HG03354 (cell line): ENCODE measurements at regions not wholly inside any gene's neighbourhood (a gene's known extent, or its start where the extent isn't known, plus 50 kb on each side); places are given as distances from the start of the nearest gene placed in this dataset.

Source experiments
- ATAC-seq: cut with Tn5 transposase; IDR thresholded peaks from one replicate; pipeline ENCODE4 v1.9.1; 2021; ENCODE audit warnings: mild to moderate bottlenecking; ENCODE audit not compliant: unreplicated experiment, poor library complexity, severe bottlenecking

DNA sequence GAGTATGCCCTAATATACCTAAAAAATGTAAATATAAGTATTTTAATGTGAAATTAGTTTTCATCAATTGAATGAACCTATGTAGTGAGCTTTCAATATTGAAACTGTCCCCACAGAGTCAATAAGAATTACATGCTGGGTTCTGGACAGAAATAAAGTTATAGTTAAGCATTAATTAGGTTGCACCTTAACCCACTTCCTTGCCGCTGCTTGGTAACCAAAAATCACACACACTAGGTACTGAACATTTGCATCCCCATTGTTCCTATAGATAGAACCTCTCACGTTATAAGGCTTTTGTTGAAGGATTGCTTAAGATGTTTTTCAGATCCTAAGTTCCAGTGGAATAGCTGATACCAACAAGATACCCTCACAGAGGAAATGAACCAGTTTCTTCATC, 237.1 kb upstream of the OPRM1 start:
- no peak for ATAC-seq

DNA sequence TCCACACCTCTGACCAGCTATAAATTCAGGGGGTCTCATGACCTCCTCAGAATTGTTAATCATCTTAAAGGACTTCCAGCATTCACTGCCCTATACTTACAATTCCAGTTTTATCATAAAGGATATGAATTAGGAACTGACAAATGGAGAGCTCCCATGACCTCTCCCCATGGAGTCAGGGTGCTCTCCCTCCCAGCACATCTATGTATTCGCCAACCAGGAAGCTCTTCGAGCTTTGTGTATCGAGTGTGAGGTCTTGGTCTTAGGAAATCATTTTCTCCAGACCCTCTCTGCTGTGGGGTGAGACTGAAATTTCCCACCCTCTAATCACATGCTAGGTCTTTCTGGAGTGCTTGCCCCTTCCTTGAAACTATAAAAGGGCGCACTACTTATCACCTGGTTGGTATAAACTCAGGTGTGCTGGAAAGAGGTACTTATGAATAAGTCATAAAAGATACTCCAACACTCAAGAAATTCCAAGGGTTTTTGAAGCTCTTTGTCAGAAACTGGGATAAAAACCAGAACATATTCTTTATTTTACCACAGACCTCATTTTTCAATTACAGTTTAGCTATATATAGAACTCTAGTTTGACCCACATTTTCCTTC, 238.4 kb upstream of the OPRM1 start:
- ATAC-seq: no peak

DNA sequence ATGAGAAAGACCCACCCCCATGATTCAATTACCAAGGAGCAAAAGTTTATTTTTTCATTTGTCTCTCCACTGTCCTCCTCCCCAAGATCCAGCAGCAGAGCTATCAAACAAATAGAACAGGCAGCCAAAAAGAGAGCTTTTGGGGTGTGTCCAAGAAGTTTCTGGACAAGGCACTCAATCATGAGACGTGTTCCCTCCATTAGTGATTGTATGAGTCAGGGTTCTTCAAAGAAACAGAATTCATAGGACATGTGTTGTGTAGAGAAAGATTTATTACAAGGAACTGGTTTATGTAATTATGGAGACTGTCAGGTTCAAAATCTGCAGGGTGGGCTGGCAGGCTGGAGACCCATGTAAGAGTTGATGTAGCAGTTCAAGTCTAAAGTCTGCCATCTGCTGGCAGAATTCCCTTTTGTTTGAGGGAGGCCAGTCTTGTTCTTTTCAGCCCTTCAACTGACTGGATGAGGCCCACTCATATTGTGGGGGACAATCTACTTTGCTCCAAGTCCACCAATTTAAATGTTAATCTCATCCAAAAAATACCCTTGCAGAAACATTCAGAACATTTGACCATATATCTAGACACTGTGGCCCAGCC, 248.1 kb upstream of the OPRM1 start:
- ATAC-seq: no peak

DNA sequence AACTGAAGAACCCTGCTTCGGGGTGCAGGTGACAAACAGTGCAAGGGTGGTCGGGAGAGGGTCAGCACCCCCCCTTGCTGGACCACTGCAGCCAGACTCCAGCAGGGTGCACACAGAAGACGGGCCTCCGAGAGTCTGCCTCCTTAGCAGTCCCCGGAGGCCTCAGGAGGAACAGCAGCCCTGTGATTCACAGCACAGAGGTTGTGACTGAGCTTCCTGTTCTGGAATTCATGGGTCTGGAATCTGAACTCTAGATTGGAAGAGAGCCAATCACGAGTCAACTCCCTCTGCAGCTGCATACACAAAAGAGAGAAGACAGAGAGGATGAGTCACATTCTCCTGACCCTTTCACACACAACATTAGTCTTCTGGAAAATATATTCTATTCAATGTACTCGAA, 249.0 kb upstream of the OPRM1 start:
- no peak for ATAC-seq

DNA sequence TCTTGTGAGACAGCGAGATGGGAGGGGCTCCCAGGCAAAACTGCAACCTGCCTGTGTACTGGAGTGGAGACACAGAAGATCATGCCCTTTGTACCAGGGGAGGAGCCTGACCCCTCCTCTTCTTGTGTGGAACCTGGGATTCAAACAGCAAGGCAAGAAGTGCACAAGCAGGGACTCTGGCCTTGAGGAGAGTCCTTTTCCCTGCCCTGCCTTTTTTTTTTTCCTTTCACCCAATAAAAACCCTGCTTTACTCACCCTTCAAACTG, 251.8 kb upstream of the OPRM1 start:
- ATAC-seq: no peak

DNA sequence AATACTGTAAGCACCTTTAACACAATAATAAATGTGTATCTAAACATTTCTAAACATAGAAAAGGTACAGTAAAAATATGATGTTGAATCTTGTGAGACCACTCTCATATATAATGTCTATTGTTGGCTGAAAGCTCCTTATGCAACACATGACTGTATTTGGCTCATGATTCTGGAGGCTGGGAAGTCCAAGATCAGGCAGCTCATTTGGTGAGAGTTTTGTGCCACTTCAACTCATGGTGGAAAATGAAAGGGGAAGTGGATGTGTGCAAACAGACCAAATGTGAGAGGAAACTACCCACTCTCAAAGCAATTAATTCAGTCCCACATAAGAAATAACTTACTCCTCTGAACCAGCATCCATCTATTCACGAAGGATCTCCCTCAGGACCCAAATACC, 257.7 kb upstream of the OPRM1 start:
- no peak for ATAC-seq

DNA sequence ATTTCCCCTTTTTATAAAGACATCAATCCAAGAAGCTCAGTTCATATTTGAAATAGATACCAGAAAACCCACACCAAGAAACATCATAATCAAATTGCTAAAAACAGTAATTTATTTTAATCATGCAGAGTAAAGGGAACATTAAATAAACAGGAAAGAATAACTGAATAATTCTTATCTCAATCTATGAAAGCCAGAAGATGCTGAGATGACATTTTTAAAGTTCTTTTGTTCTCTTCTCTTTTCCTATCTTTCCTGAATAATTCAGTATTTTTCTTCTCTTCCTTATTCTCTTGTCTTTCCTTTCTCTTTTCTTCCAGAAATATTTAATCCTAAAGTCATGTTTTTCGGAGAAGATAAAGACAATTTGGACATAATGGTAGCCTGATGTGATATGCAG, 259.0 kb upstream of the OPRM1 start:
- ATAC-seq: no peak

DNA sequence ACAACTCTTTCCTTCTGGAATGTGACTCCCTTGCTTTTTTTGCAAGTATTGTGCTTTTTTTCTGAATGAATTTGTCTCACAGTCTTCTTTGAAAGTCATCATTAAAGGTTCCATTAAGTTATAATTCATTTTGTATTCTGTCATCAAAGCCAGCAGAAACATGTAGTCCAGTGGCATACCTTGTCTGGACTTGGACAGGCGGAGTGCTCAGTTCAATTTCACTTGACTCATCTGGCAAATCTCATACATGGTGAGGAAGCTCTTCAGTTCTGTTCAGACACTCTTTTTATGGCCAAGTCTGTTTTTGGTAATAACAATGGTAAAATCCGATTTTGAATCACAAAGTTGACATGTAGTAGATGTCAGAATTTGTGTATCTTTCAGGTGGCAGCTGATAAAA, 260.8 kb upstream of the OPRM1 start:
- ATAC-seq: no peak

DNA sequence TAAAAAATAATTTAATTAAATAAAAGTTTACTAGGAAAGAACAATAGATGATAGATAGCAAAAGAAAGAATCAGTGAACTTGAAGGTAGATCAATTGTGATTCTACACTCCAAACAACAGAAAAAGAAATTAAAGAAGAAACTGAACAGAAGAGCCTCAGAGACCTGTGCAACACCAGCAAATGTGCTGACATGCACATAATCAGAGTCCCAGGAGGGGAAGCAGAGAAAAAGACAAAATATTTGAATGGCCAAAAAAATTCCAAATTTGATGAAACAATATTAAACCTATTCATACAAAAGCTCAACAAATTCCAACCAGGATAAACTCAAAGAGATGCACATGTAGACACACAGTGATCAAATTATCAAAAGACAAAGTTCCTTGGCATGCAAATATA, 267.5 kb upstream of the OPRM1 start:
- ATAC-seq: no peak

DNA sequence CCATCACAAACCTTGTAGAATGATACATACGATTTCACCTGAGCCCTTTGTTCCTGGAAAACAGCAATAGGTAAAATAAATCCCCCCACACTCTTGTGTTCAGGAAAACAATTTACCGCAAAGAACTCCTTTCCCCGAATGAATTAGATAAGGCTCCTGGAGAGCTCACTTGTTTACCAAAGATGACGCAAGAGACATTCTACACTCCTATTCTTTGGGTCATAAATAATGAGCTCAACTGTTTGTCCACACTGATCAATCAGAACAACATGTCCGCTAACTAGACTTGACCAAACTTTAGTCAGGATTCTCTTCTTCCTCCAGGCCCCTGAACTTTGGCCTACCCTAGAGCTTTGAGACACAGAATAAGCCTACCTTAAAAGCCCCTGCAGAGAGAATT, 271.9 kb upstream of the OPRM1 start:
- no peak for ATAC-seq

DNA sequence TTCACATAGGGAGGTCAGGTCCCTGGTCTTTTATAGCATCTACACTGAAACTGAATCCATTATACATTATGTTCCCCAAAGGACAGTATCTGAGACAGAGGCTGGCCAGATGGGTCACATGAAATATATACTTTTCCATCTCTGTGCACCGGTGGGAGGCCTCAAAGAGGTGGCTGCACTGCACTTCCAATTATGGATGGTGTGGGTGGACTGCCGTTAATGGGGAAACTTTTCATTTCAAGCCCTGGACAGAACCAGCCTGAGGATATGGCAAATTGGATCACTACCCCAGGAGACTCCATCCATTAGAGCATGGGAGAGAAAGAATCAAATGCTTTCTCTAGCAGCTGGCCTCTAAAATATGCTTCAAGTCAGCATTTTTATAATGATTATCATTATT, 280.5 kb upstream of the OPRM1 start:
- ATAC-seq: no peak

DNA sequence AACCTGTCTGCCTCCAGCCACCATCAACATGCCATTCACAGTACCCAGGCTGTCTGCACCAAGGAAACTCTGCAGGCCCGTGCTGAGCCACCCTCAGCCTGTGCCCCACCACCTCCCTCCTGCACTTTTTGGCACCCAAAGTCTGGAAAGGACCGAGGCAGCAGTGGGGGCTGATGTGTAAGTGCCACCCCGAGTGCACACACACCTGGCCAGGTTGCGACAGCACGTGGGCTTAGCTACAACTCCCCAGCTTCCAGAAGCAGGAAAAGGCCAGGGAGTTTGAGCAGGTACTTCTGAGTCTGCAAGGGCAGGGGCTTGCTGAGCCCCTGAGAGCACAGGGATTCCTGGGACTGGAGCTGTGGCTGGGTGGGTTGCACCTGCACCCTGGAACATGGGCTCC, 303.3 kb upstream of the OPRM1 start:
- ATAC-seq: no peak

DNA sequence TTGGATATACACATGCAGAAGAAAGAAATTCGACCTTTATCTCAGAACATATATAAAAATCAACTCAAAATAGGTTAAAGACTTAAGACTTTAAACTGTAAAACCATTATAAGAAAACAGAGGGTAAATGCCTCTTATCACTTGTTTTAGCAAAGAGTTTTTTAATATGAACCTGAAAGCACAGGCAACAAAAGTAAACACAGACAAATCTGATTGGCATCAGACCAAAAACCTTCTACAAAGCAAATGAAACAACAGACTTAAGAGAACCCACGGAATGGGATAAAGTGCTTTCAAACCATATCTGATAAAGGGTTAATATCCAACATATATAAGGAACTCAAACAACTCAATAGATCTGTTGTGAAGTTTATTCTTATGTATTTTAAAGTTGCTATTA, 309.9 kb upstream of the OPRM1 start:
- no peak for ATAC-seq

DNA sequence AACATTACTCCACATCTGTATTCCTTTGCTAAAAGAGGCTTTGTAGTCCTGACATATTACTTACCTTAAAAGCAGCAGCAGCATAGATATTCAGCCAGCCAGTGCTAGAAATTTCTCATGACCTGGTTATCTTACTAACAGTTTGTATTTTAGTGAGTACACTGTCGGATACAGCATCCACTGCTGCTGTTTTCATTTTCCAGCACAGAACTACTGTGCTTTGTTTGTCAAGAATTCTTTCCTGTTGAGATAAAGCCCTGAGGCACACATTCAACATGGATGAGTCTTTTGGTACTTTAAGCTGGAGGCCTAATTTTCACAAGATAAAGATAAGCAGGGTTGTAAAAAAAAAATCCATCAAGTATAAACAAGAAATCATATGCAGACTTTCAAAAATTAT, 311.2 kb upstream of the OPRM1 start:
- ATAC-seq: no peak

DNA sequence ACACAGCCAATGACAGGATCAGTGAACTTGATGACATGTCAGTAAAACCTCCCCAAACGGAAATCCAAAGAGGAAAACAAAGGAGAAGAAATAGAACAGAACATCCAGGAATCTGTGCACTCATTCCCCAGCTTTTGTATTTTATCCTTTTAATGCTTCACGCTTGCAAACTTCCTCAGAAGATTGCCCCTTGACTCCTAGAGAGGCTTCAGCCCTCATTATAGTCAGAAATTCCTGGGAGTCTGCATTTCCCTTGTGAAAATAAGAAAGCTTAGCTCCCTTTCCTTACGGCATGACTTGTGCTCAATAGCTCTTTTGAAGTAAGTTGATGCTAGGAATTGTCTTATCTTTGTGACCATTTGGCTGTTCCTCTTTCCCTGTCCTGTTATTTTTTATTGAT, 313.6 kb upstream of the OPRM1 start:
- no peak for ATAC-seq

DNA sequence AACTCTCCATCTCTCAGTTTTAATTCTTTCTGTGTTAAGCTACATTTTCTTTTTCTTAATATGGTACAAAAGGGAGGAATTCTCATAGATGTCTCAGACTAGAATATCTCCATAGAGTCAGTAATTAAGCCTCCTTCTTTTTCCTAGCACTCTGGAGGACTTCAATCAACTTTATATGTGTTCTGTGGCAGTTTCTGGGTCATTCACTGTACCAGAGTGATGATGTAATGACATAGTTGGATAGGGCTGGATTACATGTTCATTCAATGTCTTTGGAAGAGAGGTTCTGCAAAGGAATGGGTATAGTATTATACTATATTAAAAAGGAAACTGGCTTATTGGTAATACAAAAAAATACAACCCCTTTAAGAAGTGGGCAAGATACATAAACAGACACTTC, 318.3 kb upstream of the OPRM1 start:
- ATAC-seq: no peak

DNA sequence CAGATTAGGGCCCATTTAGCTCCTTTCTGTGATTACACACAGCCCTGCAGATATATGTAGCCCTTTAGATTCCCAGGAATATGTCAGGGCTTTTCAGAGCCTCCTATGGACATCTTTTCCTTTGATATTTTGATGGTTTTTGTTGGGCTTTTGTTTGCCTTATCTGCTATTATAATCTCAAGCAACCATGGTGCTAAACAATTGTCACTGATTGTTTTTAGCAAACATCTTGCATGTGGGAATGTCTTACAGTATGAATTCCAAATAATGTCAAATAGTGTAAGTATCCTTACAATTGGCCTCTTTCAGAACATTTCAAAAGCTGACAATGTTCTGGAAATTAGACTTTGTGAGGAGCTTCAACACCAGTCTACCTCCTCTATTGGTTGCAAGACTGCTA, 333.6 kb upstream of the OPRM1 start:
- ATAC-seq: no peak

DNA sequence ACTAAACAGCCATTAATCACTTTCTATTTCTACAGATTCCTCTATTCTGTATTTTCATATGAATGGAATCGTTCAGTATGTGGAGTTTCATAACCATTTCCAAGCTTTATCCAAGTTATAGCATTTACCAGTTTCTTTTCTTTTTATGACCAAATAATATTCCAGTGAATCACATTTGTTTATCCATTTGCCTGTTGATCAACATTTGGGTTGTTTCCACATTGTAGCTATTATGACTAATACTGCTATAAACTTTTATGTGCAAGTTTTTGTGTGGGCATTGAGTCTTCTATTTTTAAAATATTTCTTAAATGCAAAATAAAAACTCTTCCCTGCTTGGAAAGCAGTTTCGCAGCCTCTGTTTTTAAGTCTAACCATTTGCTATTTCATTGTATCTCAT, 336.4 kb upstream of the OPRM1 start:
- ATAC-seq: no peak

DNA sequence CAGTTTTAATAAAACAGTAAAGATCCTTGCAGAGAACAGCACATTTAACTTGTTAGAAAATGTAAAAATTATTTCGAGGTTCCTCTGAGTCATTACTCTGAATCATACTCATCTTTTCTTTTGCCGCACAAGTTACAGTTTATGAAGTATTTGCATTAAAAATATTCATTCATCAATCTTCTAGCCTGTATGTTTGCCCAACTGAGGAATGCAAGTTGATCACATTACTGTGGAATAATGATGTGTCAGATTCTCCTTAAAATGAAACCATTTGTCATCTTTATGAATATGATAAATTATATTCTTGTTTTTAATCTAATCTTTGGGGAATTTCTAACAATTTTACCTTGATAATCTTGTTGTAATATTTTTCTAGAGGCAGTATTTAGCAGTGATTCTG, 340.4 kb upstream of the OPRM1 start:
- ATAC-seq: no peak

DNA sequence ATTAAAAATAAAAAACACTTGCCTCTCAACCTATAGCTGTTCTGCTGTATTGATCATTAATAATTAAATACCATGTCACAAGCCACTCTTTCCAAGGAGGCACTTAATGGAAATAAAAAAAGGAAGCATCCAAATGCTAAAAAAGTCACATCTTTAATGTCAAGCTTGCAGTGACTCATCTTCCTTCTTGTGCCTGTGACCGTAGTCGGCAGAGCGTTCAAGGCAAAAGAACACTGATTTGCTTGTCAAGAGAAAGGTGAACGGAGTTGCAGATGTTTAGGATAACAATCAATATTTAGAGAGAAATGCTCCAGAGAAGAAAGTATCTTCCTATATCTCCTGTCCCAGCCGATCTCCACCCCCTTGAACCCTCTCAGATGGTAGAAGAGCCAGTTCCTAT, 341.0 kb upstream of the OPRM1 start:
- no peak for ATAC-seq

DNA sequence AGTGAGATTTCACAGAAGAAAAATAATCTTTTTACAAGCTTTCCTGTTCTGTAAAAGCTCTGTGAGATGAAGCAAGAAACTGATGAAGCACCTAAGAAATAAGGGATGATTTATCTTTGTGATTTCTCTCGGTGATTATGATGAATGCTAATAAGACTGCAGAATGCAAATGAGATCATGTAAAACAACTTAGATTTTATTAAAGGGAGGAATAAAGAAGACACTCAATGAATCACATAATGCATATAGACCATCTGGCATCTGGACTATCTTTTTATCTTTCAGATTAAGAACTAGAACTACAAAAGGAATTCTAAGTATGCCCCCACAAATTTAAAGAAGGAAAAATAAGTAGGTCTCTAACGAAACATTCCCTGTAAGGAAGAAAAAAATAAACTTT, 361.5 kb upstream of the OPRM1 start:
- no peak for ATAC-seq

DNA sequence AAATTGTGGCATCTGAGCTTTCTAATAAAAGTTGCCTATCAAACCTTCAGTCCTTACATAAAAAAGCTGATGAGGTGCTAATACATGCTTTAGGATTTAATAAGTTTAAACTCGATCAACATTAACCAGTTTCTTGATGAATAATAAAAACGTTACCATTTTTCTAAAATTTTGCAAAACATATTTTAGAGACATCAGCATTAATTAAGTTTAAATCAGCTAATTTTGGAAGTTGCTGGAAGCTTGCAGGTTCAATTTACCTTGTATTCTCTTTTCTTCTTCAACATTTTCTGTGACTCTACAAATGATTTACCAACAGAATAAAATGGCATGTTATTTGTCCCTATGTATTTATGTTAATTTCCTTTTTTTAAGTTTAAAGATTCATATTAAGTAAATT, 365.3 kb upstream of the OPRM1 start:
- ATAC-seq: no peak
